ENCODE measurements at regions not wholly inside any gene's neighbourhood (a gene's known extent, or its start where the extent isn't known, plus 50 kb on each side); places are given as distances from the start of the nearest gene placed in this dataset.
A peak's percentile ranks its signal among the peaks of the same experiment; 100 is the strongest.

GRCh38 chr2:65802298-65802942, 370.0 kb upstream of the SPRED2 start:
- H3K27ac Mint-ChIP-seq (ENCODE audit: unreplicated experiment): no peak overlapping the region
- peaks cover 35% of the 10 kb centered on the region for H3K4me1 Mint-ChIP-seq
- no peaks in the 10 kb centered on the region for H3K36me3 Mint-ChIP-seq (ENCODE audit: low read depth)
- no peak overlapping the region for H3K4me3 Mint-ChIP-seq
- TF ChIP-seq CTCF (conservative IDR thresholded peaks at IDR 0.05): no peak
- no peak for DNase-seq (ENCODE audit: low read depth, low spot score)
- H3K9me3 Mint-ChIP-seq: peaks cover 9% of the 10 kb centered on the region
- H3K27me3 Mint-ChIP-seq (ENCODE audit: low read depth): no peaks in the 10 kb centered on the region

- Mint-ChIP-seq H3K27me3 (ENCODE audit: low read depth) (no peaks in the 10 kb centered on the region), H3K36me3 (ENCODE audit: low read depth) (no peaks in the 10 kb centered on the region), H3K9me3 (peaks cover 7% of the 10 kb centered on the region), H3K4me3 (no peak overlapping the region), H3K4me1 (peaks cover 35% of the 10 kb centered on the region), H3K27ac (ENCODE audit: unreplicated experiment) (no peak overlapping the region)
- TF ChIP-seq CTCF (conservative IDR thresholded peaks at IDR 0.05): peak; percentile 40
- DNase-seq (ENCODE audit: low read depth, low spot score): no peak
Observed at GRCh38 chr2:65800998-65801397, 368.6 kb upstream of the SPRED2 start.

- Mint-ChIP-seq H3K4me3 (peak overlapping the region; percentile 5), H3K36me3 (ENCODE audit: low read depth) (no peaks in the 10 kb centered on the region), H3K27ac (ENCODE audit: unreplicated experiment) (peak overlapping the region; percentile 64), H3K9me3 (peaks cover 4% of the 10 kb centered on the region), H3K4me1 (peaks cover 35% of the 10 kb centered on the region), H3K27me3 (ENCODE audit: low read depth) (no peaks in the 10 kb centered on the region)
- no peak for TF ChIP-seq CTCF (conservative IDR thresholded peaks at IDR 0.05)
- DNase-seq (ENCODE audit: low read depth, low spot score): no peak
Observed at GRCh38 chr2:65799141-65799854, 366.9 kb upstream of the SPRED2 start.

- H3K27ac Mint-ChIP-seq (ENCODE audit: unreplicated experiment): peak overlapping the region; percentile 64
- no peak for TF ChIP-seq CTCF (conservative IDR thresholded peaks at IDR 0.05)
- peaks cover 4% of the 10 kb centered on the region for H3K9me3 Mint-ChIP-seq
- H3K4me1 Mint-ChIP-seq: peaks cover 35% of the 10 kb centered on the region
- H3K4me3 Mint-ChIP-seq: no peak overlapping the region
- no peaks in the 10 kb centered on the region for H3K36me3 Mint-ChIP-seq (ENCODE audit: low read depth)
- DNase-seq (ENCODE audit: low read depth, low spot score): no peak
- H3K27me3 Mint-ChIP-seq (ENCODE audit: low read depth): no peaks in the 10 kb centered on the region
Observed at GRCh38 chr2:65798641-65799040, 366.2 kb upstream of the SPRED2 start.

GRCh38 chr2:65794994-65795393, 362.6 kb upstream of the SPRED2 start:
- no peaks in the 10 kb centered on the region for H3K27me3 Mint-ChIP-seq (ENCODE audit: low read depth)

More at GRCh38 chr2:65794994-65795393, 362.6 kb upstream of the SPRED2 start:
- H3K27ac Mint-ChIP-seq (ENCODE audit: unreplicated experiment): peak overlapping the region; percentile 20
- no peaks in the 10 kb centered on the region for H3K9me3 Mint-ChIP-seq
- DNase-seq (ENCODE audit: low read depth, low spot score): no peak
- H3K4me3 Mint-ChIP-seq: no peak overlapping the region
- TF ChIP-seq CTCF (conservative IDR thresholded peaks at IDR 0.05): no peak
- H3K36me3 Mint-ChIP-seq (ENCODE audit: low read depth): no peaks in the 10 kb centered on the region
- H3K4me1 Mint-ChIP-seq: peaks cover 38% of the 10 kb centered on the region

All from neural crest cell (in vitro differentiated cells).